NOMO-1 (cell line): ENCODE measurements at regions not wholly inside any gene's neighbourhood (a gene's known extent, or its start where the extent isn't known, plus 50 kb on each side); places are given as distances from the start of the nearest gene placed in this dataset.

ENCODE experiments used
- DNase-seq, 2 experiments: peaks; one replicate each; lab custom pipeline; 2025; ENCODE audit not compliant: unreplicated experiment in 2 of 2; lab: John Stamatoyannopoulos, UW

DNA sequence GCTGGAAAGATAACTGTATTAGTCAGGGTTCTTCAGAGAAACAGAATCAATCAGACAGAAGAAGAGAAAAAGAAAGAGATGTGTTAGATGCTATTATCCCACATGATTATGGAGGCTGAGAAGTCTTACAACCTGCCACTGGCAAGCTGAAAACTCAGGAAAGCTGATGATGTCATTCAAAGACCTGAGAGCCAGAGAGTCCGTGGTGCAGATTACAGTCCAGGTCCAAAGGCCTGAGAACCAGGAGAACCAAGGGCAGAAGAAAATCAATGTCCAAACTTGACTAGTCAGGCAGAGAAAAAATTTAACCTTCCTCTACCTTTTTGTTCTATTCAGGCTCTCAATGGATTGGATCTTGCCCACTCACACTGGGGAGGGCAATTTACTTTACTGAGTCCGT is 172.5 kb downstream of the QDPR start:
- DNase-seq, result no peak

DNA sequence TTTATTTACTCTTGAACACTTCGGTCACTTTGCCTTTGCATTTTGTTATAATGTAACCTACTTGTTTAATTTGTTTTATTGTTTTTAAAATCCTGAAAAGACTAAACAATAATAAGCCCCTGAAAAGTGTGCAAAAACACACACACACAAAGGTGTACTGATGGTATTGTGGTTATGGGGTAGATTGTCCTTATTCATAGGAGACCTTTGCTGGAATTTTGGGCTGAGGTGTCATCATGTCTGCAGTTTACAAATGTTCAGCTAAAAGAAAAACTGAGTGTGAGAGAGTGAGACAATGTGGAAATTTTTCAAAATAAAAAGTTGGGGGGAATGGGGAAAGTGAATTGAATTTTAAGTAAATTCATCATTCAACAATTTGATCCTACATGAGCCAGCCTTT is 174.9 kb downstream of the QDPR start:
- no peak for DNase-seq

DNA sequence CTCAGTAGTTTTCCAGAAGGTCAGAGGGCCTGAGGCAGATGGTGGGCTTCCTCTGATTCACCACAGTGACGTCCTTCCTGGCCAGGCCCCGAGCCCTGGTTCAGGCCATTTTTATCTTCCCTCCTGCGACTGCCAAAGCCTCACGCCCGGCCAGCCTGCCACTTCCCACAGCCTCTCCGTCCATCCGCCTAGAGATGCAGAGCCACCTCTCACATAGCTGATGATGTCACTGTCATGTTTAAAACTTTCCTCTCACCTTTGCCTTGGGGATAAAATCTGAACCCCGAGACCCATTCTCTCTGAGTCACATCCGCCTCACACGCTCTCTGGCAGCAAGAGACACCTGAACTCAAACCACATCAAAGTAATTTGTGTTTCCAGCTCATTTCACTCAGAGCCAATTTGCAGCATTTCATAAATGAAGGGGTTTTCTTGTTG is 175.3 kb downstream of the QDPR start:
- DNase-seq, result no peak

DNA sequence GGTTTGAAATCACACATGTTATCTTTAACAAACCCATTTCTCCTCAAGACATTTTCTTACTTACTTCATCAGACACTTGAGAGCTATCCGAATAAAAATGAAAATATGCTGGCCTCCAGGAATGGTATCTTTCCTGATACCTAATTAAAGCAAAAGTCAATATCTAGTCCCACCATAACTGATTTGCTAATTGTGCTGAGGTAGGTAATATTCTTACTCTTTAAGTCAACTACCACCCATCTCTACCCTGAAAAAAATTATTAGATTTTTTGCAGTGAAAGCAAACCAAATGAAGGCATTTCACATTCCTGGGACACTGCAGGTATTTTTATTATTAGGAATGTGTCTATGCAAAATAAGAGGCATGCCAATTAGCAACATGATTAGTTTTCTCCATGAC is 175.8 kb downstream of the QDPR start:
- no peak for DNase-seq

DNA sequence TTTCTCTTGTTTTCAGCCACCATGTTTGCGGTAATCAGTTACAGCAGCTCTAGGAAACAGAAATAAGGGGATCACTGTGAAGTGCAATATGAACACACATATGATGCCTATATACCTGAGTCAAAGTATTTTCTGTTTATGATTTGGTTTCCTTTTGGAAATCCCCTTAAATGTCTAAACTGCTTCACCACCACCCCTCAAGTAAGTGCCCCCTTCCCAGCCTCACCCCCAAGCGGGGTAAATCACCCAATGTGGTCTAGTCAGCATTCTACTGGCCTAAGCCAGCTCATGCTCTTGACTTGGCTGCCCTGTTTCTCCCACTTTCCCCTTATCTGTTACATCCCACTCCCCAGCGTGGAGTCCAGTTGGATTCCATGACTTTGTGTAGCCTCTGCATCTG is 176.5 kb downstream of the QDPR start:
- no peak for DNase-seq

DNA sequence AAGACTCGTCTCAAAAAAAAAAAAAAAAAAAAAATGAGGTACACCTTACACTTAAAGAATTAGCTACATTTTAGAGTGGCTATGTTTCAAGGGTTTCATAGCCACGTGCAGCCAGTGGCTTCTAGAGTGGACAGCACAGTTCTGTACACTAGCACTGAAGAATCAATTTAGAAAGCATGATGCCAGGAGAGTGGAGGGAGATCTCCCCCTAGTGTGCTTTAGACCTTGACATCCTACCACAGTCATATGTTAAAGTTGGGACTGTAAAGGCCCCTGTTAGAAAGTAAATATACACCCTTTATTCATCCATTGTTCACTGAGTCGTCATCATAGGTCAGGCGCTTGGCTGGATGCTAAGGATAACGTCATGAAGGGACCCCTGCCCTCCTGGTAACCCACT is 179.4 kb downstream of the QDPR start:
- DNase-seq, result no peak

DNA sequence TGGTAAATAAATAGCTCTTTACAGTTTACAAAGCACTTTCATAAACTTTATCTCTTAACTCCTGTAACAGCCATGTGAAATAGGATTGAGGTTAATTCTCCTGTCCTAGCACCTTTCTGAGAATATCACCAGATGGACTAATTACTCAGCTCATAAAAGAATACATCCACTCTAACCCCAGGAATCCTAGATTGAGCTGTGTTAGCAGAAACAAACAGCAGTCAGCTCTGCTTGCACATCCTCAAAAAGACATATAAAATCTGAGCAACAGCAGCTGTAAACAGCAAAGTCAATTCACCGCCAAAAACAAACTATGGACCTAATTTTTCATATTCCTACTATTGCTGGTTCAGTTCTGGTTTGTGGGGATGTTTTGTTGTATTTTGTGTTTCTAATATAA is 182.8 kb downstream of the QDPR start:
- DNase-seq, result peak in 1 of 2 experiments; percentile 49

DNA sequence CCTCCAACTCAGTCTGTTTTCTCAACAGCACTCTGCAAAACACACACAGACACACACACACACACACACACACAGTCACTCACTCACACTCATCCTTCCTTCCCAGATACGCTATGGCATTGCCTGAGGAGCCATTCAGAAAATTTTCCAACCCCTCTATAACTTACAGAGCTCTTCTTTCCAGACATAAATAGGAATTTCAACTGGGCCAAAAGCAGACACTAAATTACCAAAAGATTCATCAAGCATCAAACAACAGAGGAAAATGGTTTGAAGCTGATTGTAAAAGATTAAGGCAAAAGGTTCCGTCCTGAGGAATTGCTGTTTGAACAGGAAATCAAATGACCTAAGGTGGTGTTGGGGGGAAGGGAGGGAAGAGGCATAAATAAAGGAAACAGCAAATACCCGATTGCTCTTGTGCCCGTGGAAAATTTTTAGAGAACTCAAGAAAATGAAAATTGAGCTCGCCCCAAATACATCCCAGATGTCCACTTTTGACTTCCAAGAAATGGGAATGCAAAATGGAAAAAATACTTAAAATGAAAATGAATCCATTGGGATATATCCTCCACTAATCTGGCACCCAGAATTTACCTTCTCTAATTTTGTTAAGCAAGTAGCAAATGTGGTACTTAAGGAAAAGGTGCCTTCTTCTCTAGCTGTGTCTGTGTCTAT is 183.6 kb downstream of the QDPR start:
- DNase-seq, result no peak

DNA sequence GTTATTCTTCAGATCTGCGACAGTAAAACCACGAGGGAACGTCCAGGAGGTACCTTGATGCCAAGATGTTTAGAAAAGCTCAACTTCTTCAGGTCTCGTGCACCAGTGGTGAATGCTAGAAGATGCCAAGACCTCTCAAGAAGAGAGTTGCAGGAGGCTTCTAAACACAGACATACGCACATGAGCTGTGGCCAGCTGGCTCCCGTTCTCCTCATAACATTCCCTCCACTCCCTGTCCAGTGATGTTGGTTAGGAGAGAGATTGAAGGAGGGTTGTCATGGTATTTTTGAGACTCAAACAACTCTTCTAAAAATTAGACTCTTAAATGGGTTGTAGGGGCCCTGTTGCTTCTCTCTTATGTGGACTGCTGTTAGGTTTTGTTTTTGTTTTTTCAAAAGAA is 184.3 kb downstream of the QDPR start:
- DNase-seq, result no peak

DNA sequence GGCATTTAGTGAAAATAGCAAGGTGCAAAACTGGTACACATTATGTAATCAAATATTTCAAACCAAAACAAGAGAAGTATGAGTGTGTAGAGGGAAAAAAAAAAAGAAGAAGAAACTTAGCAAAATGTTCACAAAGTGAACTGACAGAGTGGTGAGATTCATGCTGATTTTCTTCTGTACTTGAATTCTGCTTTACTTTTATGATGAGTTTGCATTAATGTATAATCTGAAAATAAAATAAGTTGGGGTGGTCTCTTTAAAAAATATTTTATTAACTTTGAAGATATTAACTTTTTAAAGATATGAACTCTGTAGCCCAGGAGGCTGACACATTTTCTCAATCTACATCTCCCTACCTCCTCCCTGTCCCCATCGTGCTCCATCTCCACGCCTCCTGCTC is 185.1 kb downstream of the QDPR start:
- DNase-seq, result no peak

DNA sequence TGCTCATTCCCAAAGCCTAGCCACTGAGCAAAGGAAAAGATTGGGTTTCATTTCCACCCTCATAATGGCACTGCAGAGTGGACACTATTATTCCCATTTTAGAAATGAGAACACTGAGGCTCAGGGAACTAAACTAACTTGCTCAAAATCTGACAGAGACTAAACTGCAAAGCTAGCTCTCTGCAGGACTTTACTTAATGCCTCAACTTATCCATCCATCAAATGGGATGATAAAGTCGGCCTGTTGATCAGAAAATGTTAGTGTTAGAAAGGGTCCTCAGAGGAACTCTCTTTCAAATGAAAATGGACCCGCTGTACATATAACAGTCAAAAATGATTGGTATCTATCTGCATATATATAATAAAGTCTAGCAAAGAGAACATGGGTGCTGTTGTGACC is 186.8 kb downstream of the QDPR start:
- DNase-seq, result no peak

DNA sequence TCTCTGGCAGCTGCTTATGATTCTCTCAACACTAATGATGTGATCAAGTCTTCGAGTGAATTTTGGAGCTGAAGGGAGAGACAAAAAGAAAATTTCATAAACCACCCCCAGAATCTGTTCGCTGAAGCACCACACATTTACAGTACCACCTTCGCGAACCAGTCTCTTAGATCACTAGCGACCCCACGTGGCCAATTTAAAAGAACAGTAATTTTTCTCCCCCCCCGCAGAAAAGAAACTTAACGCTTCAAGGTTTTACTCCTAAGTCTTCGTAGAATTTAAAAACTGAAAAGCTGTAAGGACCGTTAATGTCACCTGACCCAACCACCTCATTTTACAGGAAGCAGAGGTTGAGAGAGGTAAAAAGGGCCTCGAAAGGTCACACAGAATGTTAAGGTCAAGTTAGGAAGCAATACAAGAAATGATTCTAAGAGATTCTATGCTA is 187.5 kb downstream of the QDPR start:
- peak in 1 of 2 experiments; percentile 32 for DNase-seq

DNA sequence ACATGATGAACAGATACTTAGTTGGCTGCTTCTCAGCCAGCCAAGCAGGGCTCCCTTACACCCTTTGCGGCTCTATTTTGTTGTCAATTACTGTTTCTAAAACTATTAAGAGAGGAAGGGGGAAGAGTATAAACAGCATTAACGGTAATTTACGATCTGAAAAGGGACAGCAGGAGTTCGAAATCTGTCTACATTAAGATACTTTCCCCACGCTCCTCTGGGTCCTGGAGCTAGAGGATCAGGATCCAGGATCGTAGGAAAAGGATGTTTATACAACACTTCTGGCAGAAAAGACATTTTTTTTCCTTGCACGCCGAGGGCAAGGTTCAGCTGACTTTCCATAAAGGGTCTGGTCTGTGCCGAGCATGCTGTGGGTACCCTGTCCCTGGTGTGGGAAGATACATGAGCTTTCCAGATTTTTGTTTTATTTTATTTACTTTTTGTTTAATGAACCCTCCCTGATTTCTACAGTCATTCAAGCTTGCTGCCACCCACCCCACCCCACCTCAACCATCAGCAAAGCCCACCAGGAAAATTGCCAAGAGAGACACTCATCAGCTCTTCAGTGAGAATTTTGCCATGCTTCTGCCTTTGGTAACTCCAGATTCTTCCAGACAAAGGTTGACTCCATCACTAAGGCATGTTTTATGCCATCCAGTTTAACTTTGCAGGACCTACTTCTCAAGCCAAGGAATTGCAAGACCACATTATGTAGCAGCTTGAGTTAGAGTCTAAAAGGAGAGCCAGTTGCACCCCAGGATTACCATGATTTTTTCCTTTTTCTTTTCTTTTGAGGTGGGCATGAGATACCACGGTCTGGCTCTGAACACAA is 188.1 kb downstream of the QDPR start:
- DNase-seq, result no peak

DNA sequence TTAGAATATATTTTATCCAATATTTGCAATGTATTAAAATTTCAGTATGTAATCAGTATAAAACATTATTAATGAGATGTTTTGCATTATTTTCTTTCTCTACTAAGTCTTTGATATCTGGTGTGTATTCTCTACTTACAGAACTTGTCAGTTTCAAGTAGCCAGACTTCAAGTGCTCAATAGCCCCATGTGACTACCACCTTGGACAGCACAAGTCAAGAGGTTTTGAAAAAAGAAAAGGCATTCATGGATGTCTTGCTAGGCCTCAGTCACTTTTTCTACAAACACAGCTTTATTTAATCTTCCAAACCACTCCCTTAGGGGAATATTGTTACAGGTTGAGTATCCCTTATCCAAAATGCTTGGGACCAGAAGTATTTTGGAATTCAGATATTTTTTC is 189.4 kb downstream of the QDPR start:
- DNase-seq, result no peak

DNA sequence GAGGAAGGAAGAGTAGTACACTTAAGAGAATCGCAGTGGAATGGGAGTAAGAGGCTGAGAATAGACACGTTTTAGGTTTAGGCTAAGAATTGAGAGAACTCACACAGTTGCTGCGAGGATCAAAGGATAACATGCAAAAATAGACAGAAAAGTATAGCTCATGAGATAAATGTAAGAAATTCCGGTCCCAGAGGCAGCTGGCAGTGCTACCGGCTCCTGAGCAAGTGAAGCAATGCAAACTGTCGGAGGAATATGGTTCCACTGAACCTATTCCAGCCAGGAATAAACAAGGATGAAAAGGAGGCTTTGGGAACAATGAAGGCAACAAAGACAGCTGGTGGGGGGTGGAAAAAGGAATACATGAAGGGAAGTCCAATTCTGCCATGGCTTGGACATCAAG is 191.8 kb downstream of the QDPR start:
- DNase-seq, result no peak

DNA sequence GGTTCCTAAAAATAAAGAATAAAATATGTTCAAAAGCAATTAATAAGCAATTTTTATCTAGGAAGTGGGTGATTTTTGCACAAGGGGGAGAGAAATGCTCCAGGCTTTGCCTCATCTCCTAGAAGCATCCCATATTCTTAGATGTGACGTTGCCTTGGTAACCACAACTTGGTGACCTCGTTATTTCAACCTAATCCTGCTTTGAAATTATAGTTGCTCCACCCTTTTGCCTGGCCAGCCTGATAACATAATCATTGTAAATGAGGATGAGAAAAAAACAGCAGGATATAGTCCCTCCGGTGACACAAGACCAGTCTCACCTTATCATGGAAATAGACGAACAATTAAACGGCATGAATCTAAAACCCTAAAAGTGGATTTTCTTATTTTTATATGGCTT is 194.4 kb downstream of the QDPR start:
- no peak for DNase-seq

DNA sequence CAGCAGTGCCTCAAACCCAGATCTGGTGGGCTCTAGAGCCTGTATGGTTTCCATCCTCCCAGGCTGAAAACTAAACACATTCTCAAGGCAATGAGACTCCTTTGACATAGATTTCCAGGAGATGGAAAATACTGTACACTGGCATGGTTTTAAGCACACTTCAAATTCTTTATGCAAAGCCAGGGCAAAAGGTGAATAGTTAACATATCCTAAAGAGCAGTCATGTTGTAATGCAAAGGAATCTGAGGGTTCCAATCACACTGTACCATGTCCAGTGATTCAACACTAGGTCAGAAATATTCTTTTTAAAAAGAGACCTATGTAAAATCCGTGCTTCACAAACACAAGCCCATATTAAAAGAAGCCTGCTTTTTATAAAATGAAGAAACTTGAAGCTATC is 195.3 kb downstream of the QDPR start:
- no peak for DNase-seq

DNA sequence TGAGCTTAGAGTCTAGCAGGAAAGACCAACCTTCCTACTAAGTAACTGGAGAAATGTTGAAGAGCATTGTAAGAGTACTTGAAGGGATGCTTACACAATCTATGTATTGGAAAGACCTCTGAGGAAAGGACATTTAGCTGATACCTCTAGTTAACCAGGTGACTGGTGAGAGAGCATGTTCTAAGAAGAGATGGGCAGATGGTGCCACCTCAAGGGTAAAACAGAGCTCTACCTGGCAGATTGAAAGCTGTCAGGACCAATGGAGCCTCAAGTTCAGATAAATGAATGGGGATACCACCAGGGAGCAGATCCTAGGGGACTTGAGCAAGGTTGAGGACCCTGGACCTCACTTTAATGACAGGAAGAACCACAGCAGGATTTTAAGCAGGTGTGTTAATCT is 196.4 kb downstream of the QDPR start:
- no peak for DNase-seq

DNA sequence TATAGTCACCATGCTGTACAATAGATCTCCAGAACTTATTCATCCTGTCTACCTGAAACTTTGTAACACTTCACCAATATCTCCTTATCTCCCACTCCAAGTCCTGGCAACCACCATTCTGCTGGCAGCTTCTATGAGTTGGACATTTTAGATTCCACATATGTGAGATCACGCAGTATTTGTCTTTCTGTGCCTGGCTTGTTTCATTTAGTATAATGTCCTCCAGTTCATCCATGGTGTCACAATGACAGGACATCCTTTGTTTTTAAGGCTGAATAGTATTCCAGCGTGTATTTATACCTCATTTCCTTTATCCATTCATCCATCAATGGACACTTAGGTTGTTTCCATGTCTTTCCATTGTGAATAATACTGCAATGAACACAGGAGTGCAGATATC is 198.7 kb downstream of the QDPR start:
- DNase-seq, result no peak

DNA sequence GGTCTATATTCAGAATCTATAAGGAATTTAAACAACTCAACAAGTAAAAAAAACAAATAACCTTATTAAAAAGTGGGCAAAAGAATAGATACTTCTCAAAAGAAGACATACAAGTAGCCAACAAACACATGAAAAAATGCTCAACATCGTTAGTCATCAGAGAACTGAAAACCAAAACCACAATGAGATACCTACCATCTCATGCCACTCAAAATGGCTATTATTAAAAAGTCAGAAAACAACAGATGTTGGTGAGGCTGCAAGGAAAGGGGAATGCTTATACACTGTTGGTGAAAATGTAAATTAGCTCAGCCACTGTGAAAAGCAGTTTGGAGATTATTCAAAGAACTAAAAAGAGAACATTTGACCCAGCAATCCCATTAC is 201.6 kb downstream of the QDPR start:
- no peak for DNase-seq

DNA sequence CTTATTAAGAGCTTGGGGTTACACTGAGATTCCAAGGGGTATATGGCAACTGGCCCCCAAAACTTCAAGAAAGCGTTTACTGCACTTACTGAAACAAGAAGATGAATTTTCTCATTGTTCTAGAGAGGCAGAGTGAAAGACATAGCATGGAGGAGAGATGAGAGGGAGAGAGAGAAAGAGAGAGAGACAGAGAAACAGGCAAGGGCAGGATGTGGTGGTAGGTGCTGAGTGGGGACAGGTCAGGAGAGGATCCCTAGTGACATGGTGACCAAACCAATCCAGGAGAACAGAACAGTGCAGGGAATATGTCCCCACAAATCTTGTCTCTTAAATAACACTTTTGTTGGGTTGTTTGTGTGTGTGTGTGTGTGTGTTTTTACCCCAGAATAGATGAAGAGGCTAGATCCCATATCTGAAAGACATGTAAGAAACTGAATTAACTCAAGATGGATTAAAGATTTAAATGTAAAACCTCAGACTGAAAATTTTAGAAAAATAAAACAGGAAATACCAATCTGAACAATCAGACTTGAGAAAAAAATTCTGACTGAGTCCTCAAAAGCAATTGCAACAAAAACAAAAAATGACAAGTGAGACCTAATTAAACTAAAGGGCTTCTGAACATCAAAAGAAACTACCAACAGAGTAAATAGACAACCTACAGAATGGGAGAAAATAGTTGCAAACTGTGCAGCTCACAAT is 202.2 kb downstream of the QDPR start:
- no peak for DNase-seq

DNA sequence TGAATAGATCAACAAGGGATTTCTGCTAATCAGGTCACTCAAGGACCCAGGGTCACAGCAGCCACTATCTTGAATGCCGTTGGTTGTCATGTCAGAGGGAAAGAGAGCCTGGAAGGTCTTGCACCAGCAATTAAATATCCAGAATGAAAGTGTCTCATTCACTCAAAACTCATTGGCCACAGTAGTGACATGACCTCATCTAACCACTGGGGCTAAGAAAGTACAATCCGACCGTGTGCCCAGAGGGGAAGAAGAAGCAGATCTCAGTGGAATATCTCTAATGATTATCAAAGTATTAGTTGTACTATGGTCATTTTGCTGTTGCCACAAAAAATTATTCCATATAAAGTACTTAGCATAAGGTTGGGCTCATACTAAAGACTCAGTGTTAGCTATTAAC is 210.0 kb downstream of the QDPR start:
- DNase-seq, result no peak
